OCI-LY7 (cell line): ENCODE measurements at regions not wholly inside any gene's neighbourhood (a gene's known extent, or its start where the extent isn't known, plus 50 kb on each side); places are given as distances from the start of the nearest gene placed in this dataset.

ENCODE experiments used
- BruUV-seq: library from RNA; stranded (reverse); fragments of 400-500 nt; replicated peaks from 2 replicates; lab custom pipeline; 2021; lab: Mats Ljungman, UMichigan
- CTCF ChIA-PET: fragments of 300-600 bp; sonication (Branson Sonifier 250); formaldehyde crosslinking; loops from one replicate; lab custom pipeline; 2022; ENCODE audit warnings: antibody characterized with exemption; ENCODE audit not compliant: unreplicated experiment; lab: Charles Lee
- POLR2A ChIA-PET: fragments of 300-600 bp; sonication (Branson Sonifier 250); formaldehyde crosslinking; loops from one replicate; lab custom pipeline; 2022; ENCODE audit warnings: antibody characterized with exemption; lab: Charles Lee
- DNase-seq: peaks from one replicate; pipeline ENCODE4 v3.0.0-alpha.2; 2015; ENCODE audit warnings: low spot score
- H2AFZ ChIP-seq: fragments of 200-600 bp; sonication (generic), shearing (Covaris generic); 2 replicates; pipeline ENCODE4 v1.6.1; 2014; ENCODE audit warnings: mild to moderate bottlenecking, antibody characterized with exemption, low read length, moderate library complexity
- H3K27ac ChIP-seq: fragments of 200-600 bp; sonication (generic); 2 replicates; pipeline ENCODE4 v1.5.1; 2014; ENCODE audit warnings: mixed run types, low read depth, mild to moderate bottlenecking, moderate library complexity, low read length, inconsistent platforms; ENCODE audit not compliant: poor library complexity, severe bottlenecking
- H3K36me3 ChIP-seq: fragments of 200-600 bp; sonication (generic); 2 replicates; pipeline ENCODE4 v1.6.1; 2014; ENCODE audit warnings: mild to moderate bottlenecking, antibody characterized with exemption, low read length, moderate library complexity, mixed read lengths; ENCODE audit not compliant: insufficient read depth
- H3K4me1 ChIP-seq: fragments of 200-600 bp; sonication (generic); 2 replicates; pipeline ENCODE4 v1.5.1; 2014; ENCODE audit warnings: mild to moderate bottlenecking, low read length; ENCODE audit not compliant: insufficient read depth, poor library complexity, severe bottlenecking
- H3K4me2 ChIP-seq: fragments of 200-600 bp; sonication (generic); 2 replicates; pipeline ENCODE4 v1.6.1; 2014; ENCODE audit warnings: mild to moderate bottlenecking, low read length
- H3K4me3 ChIP-seq: fragments of 200-600 bp; sonication (generic); 2 replicates; pipeline ENCODE4 v1.5.1; 2014; ENCODE audit warnings: mild to moderate bottlenecking, low read depth, low read length; ENCODE audit not compliant: poor library complexity, severe bottlenecking
- H3K79me2 ChIP-seq: fragments of 200-600 bp; sonication (generic); 2 replicates; pipeline ENCODE4 v1.6.1; 2016; ENCODE audit warnings: low read depth, mild to moderate bottlenecking, low read length, moderate library complexity, mixed read lengths; ENCODE audit not compliant: insufficient read depth
- H3K9me2 ChIP-seq: fragments of 200-600 bp; sonication (generic); 2 replicates; pipeline ENCODE4 v1.6.1; 2016; ENCODE audit warnings: mild to moderate bottlenecking, low read length, mixed read lengths; ENCODE audit not compliant: insufficient read depth
- H3K9me3 ChIP-seq: fragments of 200-600 bp; sonication (generic); 2 replicates; pipeline ENCODE4 v1.6.1; 2014; ENCODE audit warnings: mild to moderate bottlenecking, mixed run types, low read length, mixed read lengths
- H4K20me1 ChIP-seq: fragments of 200-600 bp; sonication (generic); 2 replicates; pipeline ENCODE4 v1.6.1; 2014; ENCODE audit warnings: mild to moderate bottlenecking, antibody characterized with exemption, low read length, moderate library complexity, mixed read lengths; ENCODE audit not compliant: insufficient read depth
- CTCF ChIP-seq: fragments of 200-600 bp; sonication (generic); conservative IDR thresholded peaks from 2 replicates; pipeline ENCODE4 v1.5.1; 2014; ENCODE audit warnings: mild to moderate bottlenecking, antibody characterized with exemption, low read length, moderate library complexity, mixed read lengths
- EZH2phosphoT487 ChIP-seq: fragments of 200-600 bp; sonication (generic); IDR thresholded peaks from 2 replicates; pipeline ENCODE4 v1.6.1; 2018; ENCODE audit warnings: low read depth, borderline replicate concordance, mild to moderate bottlenecking, mixed run types, antibody characterized with exemption, low read length, moderate library complexity, mixed read lengths
- intact Hi-C: fragments of 100-400 bp; cut with micrococcal nuclease; formaldehyde crosslinking; loops from one replicate; pipeline ENCODE4 v1.10.0; 2022; ENCODE audit not compliant: unreplicated experiment

GRCh38 chr2:240341064-240341463 is 94.4 kb upstream of the GPC1 start:
- CTCF ChIA-PET, result no interaction called here
- no peaks in the 10 kb centered on the region for H4K20me1 ChIP-seq
- H3K4me1 ChIP-seq, result no peaks in the 10 kb centered on the region
- TF ChIP-seq EZH2phosphoT487 (no peak), CTCF (no peak)
- intact Hi-C loops, result no loop called here
- no peaks in the 10 kb centered on the region for H3K36me3 ChIP-seq
- H3K9me2 ChIP-seq, result no peaks in the 10 kb centered on the region
- POLR2A ChIA-PET, result no interaction called here
- no TSS peak for BruUV-seq
- H2AFZ ChIP-seq, result no peak overlapping the region
- H3K4me2 ChIP-seq, result no peak overlapping the region
- H3K9me3 ChIP-seq, result no peaks in the 10 kb centered on the region
- H3K4me3 ChIP-seq, result no peak overlapping the region
- DNase-seq, result no peak
- no peak overlapping the region for H3K27ac ChIP-seq
- no peaks in the 10 kb centered on the region for H3K79me2 ChIP-seq

- H3K4me2 ChIP-seq, result no peak overlapping the region
- no peak overlapping the region for H3K4me3 ChIP-seq
- H3K79me2 ChIP-seq, result no peaks in the 10 kb centered on the region
- no peaks in the 10 kb centered on the region for H3K9me2 ChIP-seq
- no peaks in the 10 kb centered on the region for H3K4me1 ChIP-seq
- H4K20me1 ChIP-seq, result no peaks in the 10 kb centered on the region
- BruUV-seq, result no TSS peak
- no peak overlapping the region for H3K27ac ChIP-seq
- H3K36me3 ChIP-seq, result no peaks in the 10 kb centered on the region
- H2AFZ ChIP-seq, result no peak overlapping the region
- no peaks in the 10 kb centered on the region for H3K9me3 ChIP-seq
- intact Hi-C loops, result no loop called here
- no peak for DNase-seq
- ChIA-PET CTCF (no interaction called here), POLR2A (interaction anchor here (0.7 kb wide), 1 partner anchor 217 kb away, joined by 3 read pairs; no protein-coding TSS in a partner anchor)
- no peak for TF ChIP-seq EZH2phosphoT487
- no peak for TF ChIP-seq CTCF
Measured at GRCh38 chr2:240343548-240343947, 91.9 kb upstream of the GPC1 start.

- Histone ChIP-seq H3K79me2 (no peaks in the 10 kb centered on the region), H3K4me2 (no peak overlapping the region), H3K27ac (no peak overlapping the region), H3K9me3 (no peaks in the 10 kb centered on the region), H3K9me2 (no peaks in the 10 kb centered on the region), H2AFZ (no peak overlapping the region), H3K4me1 (no peaks in the 10 kb centered on the region), H4K20me1 (no peaks in the 10 kb centered on the region), H3K36me3 (no peaks in the 10 kb centered on the region), H3K4me3 (no peak overlapping the region)
- BruUV-seq, result no TSS peak
- TF ChIP-seq EZH2phosphoT487, result no peak
- ChIA-PET POLR2A (no interaction called here), CTCF (no interaction called here)
- intact Hi-C loops, result no loop called here
- no peak for DNase-seq
Measured at GRCh38 chr2:240344904-240345303, 90.6 kb upstream of the GPC1 start.
